ENCODE measurements at regions not wholly inside any gene's neighbourhood (a gene's known extent, or its start where the extent isn't known, plus 50 kb on each side); places are given as distances from the start of the nearest gene placed in this dataset.

DNA sequence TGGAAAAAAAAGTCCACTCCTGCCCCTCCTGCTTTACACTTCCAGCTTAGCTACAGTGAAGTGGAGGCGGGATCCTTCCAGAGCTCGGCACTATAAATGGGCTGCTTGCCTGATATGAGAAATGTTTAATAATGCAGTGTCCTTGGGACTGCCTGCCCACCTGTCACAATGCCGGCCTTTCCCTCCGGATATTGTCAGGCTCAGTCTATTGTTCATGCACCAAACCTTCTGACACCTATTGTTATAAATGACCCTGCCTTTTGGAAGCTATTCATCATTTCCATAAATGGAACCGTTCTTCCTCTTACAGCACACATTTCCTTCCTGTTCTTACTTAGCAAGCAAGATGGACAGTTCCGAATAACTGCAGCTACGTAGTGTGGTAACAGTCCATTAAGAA is 146.3 kb downstream of the DMAC1 start (continued):
- TF ChIP-seq MAX (IDR thresholded peaks at IDR 0.05) (no peak), TEAD4 (IDR thresholded peaks at IDR 0.05; ENCODE audit: low read depth, low read length) (no peak), SP1 (IDR thresholded peaks at IDR 0.05; ENCODE audit: low read depth, low read length) (no peak), GTF2F1 (IDR thresholded peaks at IDR 0.05; ENCODE audit: borderline replicate concordance, low read depth, low read length) (no peak), ATF3 (IDR thresholded peaks at IDR 0.05; ENCODE audit: insufficient read depth, low read depth, low read length) (no peak), TAF1 (IDR thresholded peaks at IDR 0.05; ENCODE audit: low read depth, low read length) (no peak), SIRT6 (IDR thresholded peaks at IDR 0.05; ENCODE audit: low read length) (no peak), POLR2A (IDR thresholded peaks at IDR 0.05; ENCODE audit: control extremely low read depth in 1 of 2, low read depth in 2 of 2, low read length in 2 of 2) (no peak), BRCA1 (IDR thresholded peaks at IDR 0.05; ENCODE audit: low read depth, low read length) (no peak)

All from H1 (cell line).